Tibial nerve (tissue), 4 donors: ENCODE measurements at regions not wholly inside any gene's neighbourhood (a gene's known extent, or its start where the extent isn't known, plus 50 kb on each side); places are given as distances from the start of the nearest gene placed in this dataset.

ENCODE experiments used
- CTCF ChIP-seq, 5 experiments: fragments of 200-600 bp in 3 of 5; fragments of 450-650 bp in 2 of 5; sonication (generic) in 3 of 5; IDR thresholded peaks; one replicate each; pipeline ENCODE4 v1.5.1; 2016 to 2019; ENCODE audit warnings: antibody characterized with exemption in 5 of 5, mild to moderate bottlenecking in 3 of 5, moderate library complexity in 2 of 5
- EP300 ChIP-seq, 2 donors: sonication (generic); formaldehyde crosslinking; IDR thresholded peaks; one replicate each; pipeline ENCODE4 v1.6.1; 2017; ENCODE audit warnings: antibody characterized with exemption in 2 of 2, mild to moderate bottlenecking in 1 of 2

GRCh38 chr4:66955784-66956183 is 589.5 kb downstream of the CENPC start:
- TF ChIP-seq CTCF (IDR thresholded peaks at IDR 0.05) (no peak), EP300 (IDR thresholded peaks at IDR 0.05) (no peak)
